Kidney epithelial cell (primary cell): ENCODE measurements at regions not wholly inside any gene's neighbourhood (a gene's known extent, or its start where the extent isn't known, plus 50 kb on each side); places are given as distances from the start of the nearest gene placed in this dataset.
"Not testable (repeated sequence)": the region's sequence is repeated elsewhere in the genome, so short reads cannot be mapped to it uniquely, and the experiment has no call there.

ENCODE experiments used
- DNase-seq: peaks from one replicate; pipeline ENCODE4 v3.0.0-alpha.2; 2010; ENCODE audit warnings: low read depth
- H3K27me3 ChIP-seq: 2 replicates; pipeline ENCODE4 v1.6.0; 2011; ENCODE audit warnings: low read length; ENCODE audit not compliant: control insufficient read depth, insufficient read depth
- H3K36me3 ChIP-seq: 2 replicates; pipeline ENCODE4 v1.5.1; 2011; ENCODE audit warnings: low read length; ENCODE audit not compliant: control insufficient read depth, insufficient read depth
- H3K4me3 ChIP-seq: 2 replicates; pipeline ENCODE4 v1.5.1; 2011; ENCODE audit warnings: low read depth, mild to moderate bottlenecking, control low read depth, low read length
- CTCF ChIP-seq: IDR thresholded peaks from 2 replicates; pipeline ENCODE4 v1.5.1; 2011; ENCODE audit warnings: mild to moderate bottlenecking, moderate library complexity, low read length, control low read depth, inconsistent platforms; ENCODE audit not compliant: insufficient read depth, poor library complexity, severe bottlenecking

- TF ChIP-seq CTCF, result no peak
- H3K27me3 ChIP-seq, result no peaks in the 10 kb centered on the region
- H3K36me3 ChIP-seq, result no peaks in the 10 kb centered on the region
- no peak for DNase-seq
- H3K4me3 ChIP-seq, result no peak overlapping the region
Measured at GRCh38 chr16:59351305-59351903, 617.3 kb upstream of the GOT2 start.

DNA sequence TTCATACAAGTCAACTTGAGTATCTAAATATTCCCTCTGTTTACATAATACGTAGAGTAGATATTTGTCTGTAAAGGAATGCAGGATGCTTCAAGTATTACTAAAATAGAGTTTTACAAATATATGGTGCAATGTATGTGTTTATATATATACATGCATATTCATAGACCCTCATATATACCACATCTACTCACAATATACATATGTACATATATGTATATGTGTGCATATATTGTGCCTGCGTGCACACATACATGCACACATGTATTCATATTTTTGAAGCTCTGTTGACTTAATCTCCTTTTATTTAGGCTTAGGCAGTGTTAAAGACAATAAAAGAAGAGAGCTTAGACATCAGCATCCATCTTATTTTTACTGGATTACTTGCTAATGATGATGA lies 616.6 kb upstream of the GOT2 start:
- no peak overlapping the region for H3K4me3 ChIP-seq
- H3K27me3 ChIP-seq, result no peaks in the 10 kb centered on the region
- no peaks in the 10 kb centered on the region for H3K36me3 ChIP-seq
- DNase-seq, result no peak
- TF ChIP-seq CTCF, result no peak

DNA sequence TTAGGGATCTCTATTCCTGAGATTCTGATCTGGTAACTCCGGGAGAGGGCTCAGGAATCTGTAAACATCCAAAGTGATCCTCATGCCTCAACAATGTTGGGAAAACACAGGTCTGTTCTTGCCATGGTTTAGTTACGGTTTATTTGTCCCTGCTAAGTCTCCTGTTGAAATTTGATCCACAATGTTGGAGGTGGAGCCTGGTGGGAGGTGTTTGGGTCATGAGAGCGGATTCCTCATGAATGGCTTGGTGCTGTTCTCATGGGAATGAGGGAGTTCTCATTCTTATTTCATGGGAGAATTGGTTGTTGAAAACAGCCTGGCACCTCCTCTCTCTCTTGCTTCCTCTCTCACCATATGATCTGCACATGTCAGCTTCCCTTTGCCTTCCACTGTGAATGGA lies 608.6 kb upstream of the GOT2 start:
- Histone ChIP-seq H3K27me3 (no peaks in the 10 kb centered on the region), H3K36me3 (no peaks in the 10 kb centered on the region), H3K4me3 (no peak overlapping the region)
- no peak for DNase-seq
- TF ChIP-seq CTCF, result no peak

DNA sequence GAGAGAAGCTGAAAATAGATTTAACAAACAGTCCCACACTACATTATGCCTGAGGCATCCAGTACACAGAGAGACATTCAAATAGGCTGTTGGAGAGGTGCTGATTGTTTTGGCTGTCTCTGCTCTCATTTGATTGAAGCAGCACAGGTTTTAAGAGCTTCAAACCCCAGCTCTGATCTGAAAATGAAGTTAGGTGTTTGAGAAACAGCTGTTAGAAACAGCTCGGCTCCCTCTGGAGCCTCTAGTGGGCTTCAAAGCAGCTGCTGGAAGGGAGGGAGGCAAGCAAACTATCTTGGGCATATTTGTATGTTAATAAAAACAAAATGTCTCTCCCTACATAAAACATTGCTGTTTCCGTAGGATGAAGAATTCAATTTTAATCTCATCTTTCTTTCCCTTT lies 607.3 kb upstream of the GOT2 start:
- no peak for DNase-seq
- peak; percentile 7 for TF ChIP-seq CTCF
- Histone ChIP-seq H3K36me3 (no peaks in the 10 kb centered on the region), H3K4me3 (no peak overlapping the region), H3K27me3 (no peaks in the 10 kb centered on the region)

DNA sequence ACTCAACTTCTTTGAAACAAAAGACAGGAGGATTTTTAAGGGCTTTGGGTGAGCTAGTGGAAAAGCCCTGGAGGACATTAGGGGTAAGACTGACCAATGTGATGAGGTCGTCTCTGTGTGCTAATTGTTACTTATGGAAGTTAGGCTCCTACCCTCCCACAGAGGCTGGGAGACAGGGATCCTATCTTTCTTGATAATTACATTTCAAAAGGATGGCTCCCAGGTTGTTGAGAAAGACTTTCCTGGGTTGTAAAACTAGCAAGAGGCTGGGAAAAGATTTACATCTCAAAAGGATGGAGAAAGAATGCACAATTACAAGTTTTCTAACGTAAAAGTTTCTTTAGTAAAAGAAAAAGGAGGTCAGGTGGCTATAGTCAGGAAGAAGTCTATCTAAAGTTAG lies 605.8 kb upstream of the GOT2 start:
- H3K36me3 ChIP-seq, result no peaks in the 10 kb centered on the region
- DNase-seq, result no peak
- H3K27me3 ChIP-seq, result no peaks in the 10 kb centered on the region
- no peak overlapping the region for H3K4me3 ChIP-seq
- TF ChIP-seq CTCF, result no peak

DNA sequence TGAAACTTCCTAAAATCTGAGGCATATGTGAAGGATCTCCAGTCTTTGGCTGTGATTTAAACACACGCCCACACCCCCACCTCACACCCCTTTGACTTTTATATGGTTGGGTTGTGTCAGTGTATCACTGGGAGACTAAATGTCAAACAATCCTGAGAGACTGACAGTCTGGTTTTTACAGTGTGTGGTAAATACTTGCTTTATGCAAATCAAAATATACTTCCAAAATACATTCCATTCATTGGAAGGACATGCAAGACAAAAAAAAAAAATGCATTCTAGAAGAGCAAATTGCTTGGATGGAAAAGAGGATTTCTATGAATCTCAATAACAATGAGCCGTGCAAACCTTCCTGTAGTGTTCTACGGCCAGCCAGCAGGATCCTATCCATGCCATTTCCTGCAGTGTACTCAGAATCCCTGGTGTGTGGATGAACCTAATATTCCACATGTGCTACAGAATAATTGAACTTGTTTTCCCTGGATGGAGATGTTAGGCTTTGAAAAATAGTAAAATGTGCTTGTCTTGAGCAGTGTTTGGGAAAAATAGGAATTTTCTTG lies 602.1 kb upstream of the GOT2 start:
- H3K36me3 ChIP-seq, result no peaks in the 10 kb centered on the region
- H3K4me3 ChIP-seq, result no peak overlapping the region
- no peak for DNase-seq
- no peak for TF ChIP-seq CTCF
- H3K27me3 ChIP-seq, result no peaks in the 10 kb centered on the region

DNA sequence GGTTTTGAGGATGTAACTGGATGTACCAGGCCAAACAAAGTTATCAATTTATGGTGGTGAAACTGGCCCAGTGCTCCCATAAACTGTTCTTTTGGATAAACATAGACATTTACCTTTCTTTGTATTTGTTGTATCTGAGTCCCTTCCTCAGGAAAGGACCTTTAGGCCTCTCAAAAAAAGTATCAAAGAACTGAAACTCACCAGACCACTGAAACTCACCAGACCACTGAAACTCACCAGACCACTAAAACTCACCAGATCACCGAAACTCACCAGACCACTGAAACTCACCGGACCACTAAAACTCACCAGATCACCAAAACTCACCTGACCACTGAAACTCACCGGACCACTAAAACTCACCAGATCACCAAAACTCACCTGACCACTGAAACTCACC lies 597.6 kb upstream of the GOT2 start:
- DNase-seq, H3K27me3 ChIP-seq, H3K36me3 ChIP-seq, H3K4me3 ChIP-seq: not testable (repeated sequence)
